Left colon (tissue), 2 donors: ENCODE measurements at regions not wholly inside any gene's neighbourhood (a gene's known extent, or its start where the extent isn't known, plus 50 kb on each side); places are given as distances from the start of the nearest gene placed in this dataset.
A peak's percentile ranks its signal among the peaks of the same experiment; 100 is the strongest.

Source experiments
- ATAC-seq: fragments of 200-7000 bp; cut with Tn5 transposase; one replicate; pipeline ENCODE4 v1.9.1; 2020; ENCODE audit warnings: mild to moderate bottlenecking, moderate library complexity
- DNase-seq, 2 donors: peaks; one replicate each; pipeline ENCODE4 v3.0.0-alpha.2; 2020
- intact Hi-C, 2 donors: fragments of 100-400 bp; cut with DNase I in 1 of 2; cut with micrococcal nuclease in 1 of 2; formaldehyde crosslinking; loops; one replicate each; pipeline versions ENCODE4 v1.11.2 to v1.14.0; 2022; cut with DNase I, micrococcal nuclease
- donor health status: DM: no; HTN: no; CAD: no.
- donor health status: DM: yes; HTN: yes; CAD: no.

DNA sequence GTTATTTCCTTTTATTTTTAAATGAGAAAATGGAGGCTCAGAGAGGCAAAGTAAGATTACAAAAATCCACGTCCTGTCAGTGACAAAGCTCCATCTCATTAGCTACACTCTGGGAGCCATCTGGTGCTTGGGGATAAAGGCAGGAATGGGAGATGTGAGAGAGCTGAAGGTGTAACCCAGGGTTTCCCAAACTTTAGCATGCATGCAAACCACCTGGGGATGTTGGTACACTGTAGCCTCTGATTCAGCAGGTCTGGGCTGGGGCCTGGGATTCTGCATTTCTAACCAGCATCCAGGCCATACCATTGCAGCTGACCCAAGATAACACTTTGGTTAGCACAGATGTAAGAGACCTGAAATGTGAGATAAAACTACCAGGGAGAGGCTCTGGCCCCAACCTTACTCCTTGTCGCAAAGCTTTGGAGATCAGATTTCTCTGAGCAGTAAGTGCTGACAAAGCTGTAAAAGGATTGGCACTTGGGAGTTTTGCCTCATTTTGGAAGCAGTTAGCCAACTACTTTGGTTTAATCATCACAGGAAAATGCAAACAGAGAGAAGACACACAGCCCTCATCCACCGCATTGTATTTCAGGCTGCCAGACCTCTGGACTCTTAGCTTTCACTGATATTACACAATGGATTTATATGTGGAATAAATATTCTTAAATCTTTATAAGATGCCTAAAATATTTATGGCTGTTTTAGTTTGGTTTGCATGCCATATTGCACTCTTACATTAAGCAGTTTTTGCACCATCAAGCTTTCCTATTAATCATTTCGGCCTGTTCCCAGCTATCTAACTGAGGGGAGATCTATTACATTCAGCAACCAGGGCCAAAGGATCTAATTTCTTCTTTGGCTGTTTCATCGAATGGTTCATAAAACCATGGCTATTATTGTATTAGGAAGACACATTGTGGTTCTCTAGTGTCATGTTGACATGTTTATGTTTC, 263.0 kb downstream of the EBLN2 start:
- intact Hi-C loops, result no loop called here
- peak; percentile 44 for ATAC-seq
- no peak for DNase-seq

DNA sequence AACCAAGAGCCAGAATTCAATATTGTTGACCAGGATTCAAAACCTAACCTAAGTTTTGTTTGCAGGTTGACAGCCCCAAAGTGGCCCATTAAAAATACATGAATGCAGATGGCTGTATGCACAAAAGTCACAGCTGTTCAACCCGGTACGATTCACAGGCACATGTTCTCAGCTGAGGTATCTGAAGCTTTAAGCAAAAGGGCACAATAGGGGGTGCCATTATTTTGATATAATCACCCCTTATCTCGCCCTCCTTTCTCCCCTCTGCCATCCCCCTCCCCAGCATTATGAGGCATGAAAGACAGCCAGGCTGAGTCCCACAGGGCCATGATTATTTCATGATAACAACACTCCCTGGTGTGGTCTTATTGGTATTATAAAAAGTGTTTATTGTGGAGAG, 264.9 kb downstream of the EBLN2 start:
- no peak for DNase-seq
- intact Hi-C loops, result no loop called here
- no peak for ATAC-seq

DNA sequence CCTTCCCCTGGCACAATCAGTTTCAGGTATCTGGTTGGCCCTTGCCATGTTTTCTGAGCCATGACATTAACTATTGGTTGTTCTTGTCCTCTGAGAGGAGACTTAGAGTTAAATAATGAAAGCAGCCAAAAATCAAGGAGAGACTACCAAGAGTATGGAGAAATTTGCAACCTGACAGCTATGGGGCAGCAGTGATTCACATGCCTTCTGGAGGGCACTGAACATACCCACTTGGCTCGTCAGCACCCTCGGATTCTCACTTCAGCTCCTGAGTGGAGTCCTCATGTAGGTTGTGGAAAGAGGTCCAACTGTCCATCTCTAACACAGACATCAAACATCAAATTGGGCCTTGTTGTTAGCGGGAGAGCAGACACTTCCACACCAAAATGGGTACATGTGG, 265.6 kb downstream of the EBLN2 start:
- intact Hi-C loops, result no loop called here
- no peak for ATAC-seq
- no peak for DNase-seq
